GM12891 (cell line): ENCODE measurements at regions not wholly inside any gene's neighbourhood (a gene's known extent, or its start where the extent isn't known, plus 50 kb on each side); places are given as distances from the start of the nearest gene placed in this dataset.

Source experiments
- POLR2A ChIP-seq: IDR thresholded peaks from 2 replicates; pipeline ENCODE4 v1.6.1; 2011; ENCODE audit warnings: low read depth, low read length, control low read depth
- POLR2AphosphoS5 ChIP-seq: IDR thresholded peaks from 2 replicates; pipeline ENCODE4 v1.6.1; 2011; ENCODE audit warnings: low read depth, low read length, control low read depth
- POU2F2 ChIP-seq: IDR thresholded peaks from 2 replicates; pipeline ENCODE4 v1.6.1; 2011; ENCODE audit warnings: low read depth, mild to moderate bottlenecking, control low read depth, low read length, moderate library complexity
- SPI1 ChIP-seq: IDR thresholded peaks from 2 replicates; pipeline ENCODE4 v1.6.1; 2011; ENCODE audit warnings: low read depth, low read length, control low read depth
- TAF1 ChIP-seq: IDR thresholded peaks from 2 replicates; pipeline ENCODE4 v1.6.1; 2011; ENCODE audit warnings: low read depth, low read length, control low read depth

GRCh38 chr3:163692494-163692893 is 1385.8 kb downstream of the SI start:
- TF ChIP-seq POLR2A (no peak), TAF1 (no peak), POLR2AphosphoS5 (no peak), POU2F2 (no peak), SPI1 (no peak)
